PC-3 (cell line): ENCODE measurements at regions not wholly inside any gene's neighbourhood (a gene's known extent, or its start where the extent isn't known, plus 50 kb on each side); places are given as distances from the start of the nearest gene placed in this dataset.

Experiments used
- ATAC-seq: fragments of 200-7000 bp; cut with Tn5 transposase; 2 replicates; pipeline ENCODE4 v1.9.1; 2020; ENCODE audit warnings: mild to moderate bottlenecking, moderate library complexity
- BruUV-seq: library from RNA; stranded (reverse); fragments of 400-500 nt; replicated peaks from 2 replicates; lab custom pipeline; 2021; lab: Mats Ljungman, UMichigan
- CTCF ChIA-PET: fragments of 300-600 bp; sonication (Branson Sonifier 250); formaldehyde crosslinking; loops from one replicate; lab custom pipeline; 2022; ENCODE audit warnings: antibody characterized with exemption; lab: Charles Lee
- POLR2A ChIA-PET: fragments of 300-600 bp; sonication (Branson Sonifier 250); formaldehyde crosslinking; loops from one replicate; lab custom pipeline; 2022; ENCODE audit warnings: antibody characterized with exemption; ENCODE audit not compliant: unreplicated experiment; lab: Charles Lee
- DNase-seq: peaks from one replicate; pipeline ENCODE4 v3.0.0-alpha.2; 2015
- H2AFZ ChIP-seq: fragments of 300-600 bp; sonication (generic); 2 replicates; pipeline ENCODE4 v1.6.0; 2016; ENCODE audit warnings: antibody characterized with exemption, low read length
- H3F3A ChIP-seq: fragments of 300-600 bp; sonication (generic); one replicate; pipeline ENCODE4 v1.6.0; 2017; ENCODE audit warnings: antibody characterized with exemption, low read length, control low read depth, mild to moderate bottlenecking; ENCODE audit not compliant: unreplicated experiment
- H3K27ac ChIP-seq: fragments of 300-600 bp; sonication (generic); 2 replicates; pipeline ENCODE4 v1.5.1; 2016; ENCODE audit warnings: mild to moderate bottlenecking, low read length
- H3K27me3 ChIP-seq: fragments of 300-600 bp; sonication (generic); 2 replicates; pipeline ENCODE4 v1.6.1; 2016; ENCODE audit warnings: low read length, mixed read lengths
- H3K36me3 ChIP-seq: fragments of 300-600 bp; sonication (generic); 2 replicates; pipeline ENCODE4 v1.6.1; 2016; ENCODE audit warnings: low read depth, mixed run types, low read length, mixed read lengths
- H3K4me1 ChIP-seq: fragments of 300-600 bp; sonication (generic); 2 replicates; pipeline ENCODE4 v1.5.1; 2016; ENCODE audit warnings: low read length; ENCODE audit not compliant: insufficient read depth
- H3K4me2 ChIP-seq: fragments of 300-600 bp; sonication (generic); 2 replicates; pipeline ENCODE4 v1.6.0; 2016; ENCODE audit warnings: low read length
- H3K4me3 ChIP-seq: fragments of 300-600 bp; sonication (generic); 2 replicates; pipeline ENCODE4 v1.5.1; 2016; ENCODE audit warnings: mild to moderate bottlenecking, low read length, mixed read lengths
- H3K79me2 ChIP-seq: fragments of 300-600 bp; sonication (generic); 2 replicates; pipeline ENCODE4 v1.6.1; 2017; ENCODE audit warnings: low read length, mixed read lengths
- H3K9ac ChIP-seq: fragments of 300-600 bp; sonication (generic); 2 replicates; pipeline ENCODE4 v1.6.0; 2016; ENCODE audit warnings: mild to moderate bottlenecking, low read length
- H3K9me2 ChIP-seq: fragments of 300-600 bp; sonication (generic); replicated peaks from 2 replicates; pipeline ENCODE4 v1.6.1; 2016; ENCODE audit warnings: mixed run types, low read length, mixed read lengths
- H3K9me3 ChIP-seq: fragments of 300-600 bp; sonication (generic); 2 replicates; pipeline ENCODE4 v1.6.1; 2016; ENCODE audit warnings: low read length, mixed read lengths
- H4K20me1 ChIP-seq: fragments of 300-600 bp; sonication (generic); 2 replicates; pipeline ENCODE4 v1.6.1; 2016; ENCODE audit warnings: low read length, mixed read lengths
- CTCF ChIP-seq: fragments of 300-600 bp; sonication (generic); conservative IDR thresholded peaks from 2 replicates; pipeline ENCODE4 v1.5.1; 2017; ENCODE audit warnings: antibody characterized with exemption, low read depth, mild to moderate bottlenecking, low read length
- EZH2 ChIP-seq: fragments of 300-600 bp; sonication (generic); IDR thresholded peaks from one replicate; pipeline ENCODE4 v1.6.1; 2017; ENCODE audit warnings: antibody characterized with exemption, mild to moderate bottlenecking, low read length; ENCODE audit not compliant: unreplicated experiment
- EZH2phosphoT487 ChIP-seq: fragments of 300-600 bp; sonication (generic); IDR thresholded peaks from 2 replicates; pipeline ENCODE4 v1.6.1; 2018; ENCODE audit warnings: mild to moderate bottlenecking, antibody characterized with exemption, low read length, borderline replicate concordance
- intact Hi-C: fragments of 100-400 bp; cut with micrococcal nuclease; formaldehyde crosslinking; loops from 2 replicates; pipeline ENCODE4 v1.9.0; 2023

DNA sequence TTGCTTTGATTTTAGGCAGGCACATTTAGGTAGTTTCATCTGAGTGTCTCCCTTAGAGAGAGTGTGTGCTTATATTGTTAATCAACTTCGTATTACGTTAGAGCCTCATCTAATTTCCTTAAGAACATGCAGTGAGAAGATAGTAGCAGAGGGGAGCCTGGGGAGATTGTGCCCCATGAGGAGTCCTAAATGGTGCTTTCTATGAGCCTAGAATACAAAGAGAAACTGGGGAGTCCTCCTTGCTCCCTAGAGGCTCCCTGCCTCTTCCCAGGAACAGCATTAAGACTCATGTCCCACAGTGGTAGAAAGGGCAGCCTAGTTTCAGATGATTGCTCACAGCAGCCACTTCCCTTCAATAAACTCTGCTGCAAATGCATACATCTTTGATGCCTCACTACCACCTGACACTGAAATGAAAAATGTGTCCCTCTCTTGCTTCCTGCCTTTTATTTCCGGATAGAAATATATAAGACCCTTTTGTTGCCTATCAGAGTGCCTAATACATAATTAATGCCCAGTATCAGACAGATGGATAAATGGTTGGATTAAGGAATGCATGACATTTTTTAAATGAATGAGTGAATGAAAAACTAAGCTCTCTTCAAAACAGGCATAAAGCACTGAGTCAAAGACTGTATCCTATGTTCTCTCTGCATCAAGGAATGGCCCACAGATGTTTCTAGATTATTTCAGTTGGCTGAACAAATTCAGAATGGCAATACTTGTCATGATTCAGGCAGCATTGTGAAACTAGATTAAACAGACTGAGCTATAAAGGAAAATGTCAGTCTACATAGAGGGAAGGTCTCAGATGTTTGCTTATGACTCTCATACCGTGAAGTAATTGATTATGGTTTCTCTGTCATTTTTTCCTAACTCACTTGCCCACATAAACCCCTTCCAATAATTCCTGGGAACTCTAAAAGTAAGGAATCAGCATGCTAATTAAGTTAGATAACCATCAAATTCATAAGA is 362.1 kb downstream of the LRRC3B start:
- Histone ChIP-seq H3K9ac (no peak overlapping the region), H3K27ac (no peak overlapping the region), H3F3A (no peaks in the 10 kb centered on the region), H3K9me3 (peaks cover 20% of the 10 kb centered on the region; the same call in 1 of the 2 replicates), H3K36me3 (no peaks in the 10 kb centered on the region), H3K27me3 (no peaks in the 10 kb centered on the region), H2AFZ (no peak overlapping the region), H3K9me2 (no peaks in the 10 kb centered on the region), H3K4me3 (no peak overlapping the region), H3K79me2 (no peaks in the 10 kb centered on the region), H4K20me1 (no peaks in the 10 kb centered on the region), H3K4me2 (no peak overlapping the region), H3K4me1 (no peaks in the 10 kb centered on the region)
- no TSS peak for BruUV-seq
- CTCF ChIA-PET, result no interaction called here
- intact Hi-C loops, result no loop called here
- POLR2A ChIA-PET, result no interaction called here
- TF ChIP-seq EZH2phosphoT487 (no peak), CTCF (no peak), EZH2 (no peak)
- ATAC-seq (no peak), DNase-seq (no peak)

DNA sequence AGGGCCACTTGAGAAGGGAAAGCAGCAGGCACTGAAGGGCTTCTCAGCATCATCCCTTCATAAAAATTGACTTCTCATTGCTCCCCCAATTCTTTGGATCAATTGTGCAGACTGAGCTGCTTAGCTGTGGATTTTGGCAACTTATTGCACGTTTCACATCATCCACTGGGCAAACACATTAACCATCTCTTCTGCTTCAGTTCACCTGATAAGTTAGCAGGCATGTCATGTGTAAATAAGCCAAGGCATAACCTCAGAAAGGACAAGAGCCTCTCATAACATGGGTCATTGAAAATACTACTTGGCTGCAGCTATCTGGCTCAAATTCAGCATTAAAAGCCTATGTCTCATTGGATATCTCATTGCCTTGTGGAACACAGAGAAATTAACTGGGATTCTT is 366.5 kb downstream of the LRRC3B start:
- Histone ChIP-seq H3K79me2 (no peaks in the 10 kb centered on the region), H3K36me3 (no peaks in the 10 kb centered on the region), H3K4me1 (no peaks in the 10 kb centered on the region), H4K20me1 (no peaks in the 10 kb centered on the region), H3K4me2 (no peak overlapping the region), H3K27me3 (no peaks in the 10 kb centered on the region), H3F3A (no peaks in the 10 kb centered on the region), H3K9me2 (no peaks in the 10 kb centered on the region), H3K9ac (no peak overlapping the region), H2AFZ (no peak overlapping the region), H3K27ac (no peak overlapping the region), H3K4me3 (no peak overlapping the region), H3K9me3 (0 out of 2 replicates have a peak, but pooled peaks cover 8% of the 10 kb centered on the region)
- POLR2A ChIA-PET, result no interaction called here
- intact Hi-C loops, result no loop called here
- ATAC-seq, result no peak
- DNase-seq, result no peak
- TF ChIP-seq CTCF, result no peak
- no peak for TF ChIP-seq EZH2
- no peak for TF ChIP-seq EZH2phosphoT487
- no TSS peak for BruUV-seq
- CTCF ChIA-PET, result no interaction called here

- POLR2A ChIA-PET, result no interaction called here
- Histone ChIP-seq H3K9me2 (no peaks in the 10 kb centered on the region), H3K9ac (no peak overlapping the region), H3K27me3 (no peaks in the 10 kb centered on the region), H3F3A (no peaks in the 10 kb centered on the region), H3K4me3 (no peak overlapping the region), H3K27ac (no peak overlapping the region), H3K36me3 (no peaks in the 10 kb centered on the region), H3K79me2 (no peaks in the 10 kb centered on the region), H3K4me1 (no peaks in the 10 kb centered on the region), H3K9me3 (peaks cover 6% of the 10 kb centered on the region; the same call in 1 of the 2 replicates), H2AFZ (no peak overlapping the region), H4K20me1 (no peaks in the 10 kb centered on the region), H3K4me2 (no peak overlapping the region)
- no peak for ATAC-seq
- TF ChIP-seq EZH2phosphoT487 (no peak), EZH2 (no peak)
- CTCF ChIA-PET, result no interaction called here
- DNase-seq, result no peak
- intact Hi-C loops, result no loop called here
- no TSS peak for BruUV-seq
These were observed 372.0 kb downstream of the NEK10 start for GRCh38 chr3:26997226-26997625.
